Esophagus muscularis mucosa (tissue), 3 donors: ENCODE measurements at regions not wholly inside any gene's neighbourhood (a gene's known extent, or its start where the extent isn't known, plus 50 kb on each side); places are given as distances from the start of the nearest gene placed in this dataset.

Experiments
- POLR2A ChIP-seq: fragments of 450-650 bp; IDR thresholded peaks from one replicate; pipeline ENCODE4 v1.6.1; 2017; ENCODE audit warnings: antibody characterized with exemption, moderate library complexity, mild to moderate bottlenecking, low read depth
- TF ChIP-seq, protein P1 (sequence below), 3 experiments: fragments of 200-600 bp in 2 of 3; fragments of 450-650 bp in 1 of 3; sonication (generic) in 2 of 3; IDR thresholded peaks; one replicate each; pipeline ENCODE4 v1.5.1; 2017 to 2019; ENCODE audit warnings: antibody characterized with exemption in 3 of 3, mild to moderate bottlenecking in 2 of 3, moderate library complexity in 1 of 3

DNA sequence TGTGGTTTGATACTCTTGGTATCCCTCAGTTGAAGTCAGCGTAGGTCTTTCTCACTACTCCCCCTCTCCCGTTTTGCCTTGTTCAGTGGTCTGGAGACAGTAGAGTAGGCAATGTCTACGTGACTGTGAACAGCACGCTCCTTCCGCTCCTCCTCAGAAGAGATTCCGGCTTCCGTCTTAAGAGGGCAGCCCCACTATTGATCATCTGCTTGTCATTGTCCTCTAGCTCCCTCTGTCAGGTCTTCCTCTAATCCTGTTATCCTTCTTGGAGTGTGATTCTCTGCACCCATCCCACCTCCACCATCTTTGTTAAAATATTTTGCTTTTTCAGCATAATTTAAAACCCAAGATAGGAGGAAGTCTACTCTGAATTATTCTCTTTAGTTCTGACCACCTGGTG lies 129.9 kb upstream of the KCNK2 start:
- TF ChIP-seq, protein P1, sequence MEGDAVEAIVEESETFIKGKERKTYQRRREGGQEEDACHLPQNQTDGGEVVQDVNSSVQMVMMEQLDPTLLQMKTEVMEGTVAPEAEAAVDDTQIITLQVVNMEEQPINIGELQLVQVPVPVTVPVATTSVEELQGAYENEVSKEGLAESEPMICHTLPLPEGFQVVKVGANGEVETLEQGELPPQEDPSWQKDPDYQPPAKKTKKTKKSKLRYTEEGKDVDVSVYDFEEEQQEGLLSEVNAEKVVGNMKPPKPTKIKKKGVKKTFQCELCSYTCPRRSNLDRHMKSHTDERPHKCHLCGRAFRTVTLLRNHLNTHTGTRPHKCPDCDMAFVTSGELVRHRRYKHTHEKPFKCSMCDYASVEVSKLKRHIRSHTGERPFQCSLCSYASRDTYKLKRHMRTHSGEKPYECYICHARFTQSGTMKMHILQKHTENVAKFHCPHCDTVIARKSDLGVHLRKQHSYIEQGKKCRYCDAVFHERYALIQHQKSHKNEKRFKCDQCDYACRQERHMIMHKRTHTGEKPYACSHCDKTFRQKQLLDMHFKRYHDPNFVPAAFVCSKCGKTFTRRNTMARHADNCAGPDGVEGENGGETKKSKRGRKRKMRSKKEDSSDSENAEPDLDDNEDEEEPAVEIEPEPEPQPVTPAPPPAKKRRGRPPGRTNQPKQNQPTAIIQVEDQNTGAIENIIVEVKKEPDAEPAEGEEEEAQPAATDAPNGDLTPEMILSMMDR (IDR thresholded peaks at IDR 0.05), result no peak
- TF ChIP-seq POLR2A, result no peak
